ENCODE measurements at regions not wholly inside any gene's neighbourhood (a gene's known extent, or its start where the extent isn't known, plus 50 kb on each side); places are given as distances from the start of the nearest gene placed in this dataset.
A peak's percentile ranks its signal among the peaks of the same experiment; 100 is the strongest.

GRCh38 chr14:89621009-89621421, 204.0 kb upstream of the FOXN3 start:
- Histone ChIP-seq H2AFZ (ENCODE audit: low read depth) (no peak overlapping the region), H3K79me2 (ENCODE audit: insufficient read depth, low read depth) (no peaks in the 10 kb centered on the region), H3K27ac (no peak overlapping the region), H3K4me2 (no peak overlapping the region), H3K36me3 (ENCODE audit: insufficient read depth) (no peaks in the 10 kb centered on the region), H3K4me1 (ENCODE audit: low read depth, poor library complexity, severe bottlenecking) (peaks cover 25% of the 10 kb centered on the region), H3K27me3 (ENCODE audit: insufficient read depth, low read depth) (no peaks in the 10 kb centered on the region), H3K4me3 (IDR thresholded peaks at IDR 0.05; ENCODE audit: insufficient read depth, low read depth, low read length) (no peak overlapping the region), H4K20me1 (ENCODE audit: insufficient read depth) (no peaks in the 10 kb centered on the region), H3K9ac (no peak overlapping the region)
- no peak for TF ChIP-seq CTCF (conservative IDR thresholded peaks at IDR 0.05; ENCODE audit: low read depth, low read length)

DNA sequence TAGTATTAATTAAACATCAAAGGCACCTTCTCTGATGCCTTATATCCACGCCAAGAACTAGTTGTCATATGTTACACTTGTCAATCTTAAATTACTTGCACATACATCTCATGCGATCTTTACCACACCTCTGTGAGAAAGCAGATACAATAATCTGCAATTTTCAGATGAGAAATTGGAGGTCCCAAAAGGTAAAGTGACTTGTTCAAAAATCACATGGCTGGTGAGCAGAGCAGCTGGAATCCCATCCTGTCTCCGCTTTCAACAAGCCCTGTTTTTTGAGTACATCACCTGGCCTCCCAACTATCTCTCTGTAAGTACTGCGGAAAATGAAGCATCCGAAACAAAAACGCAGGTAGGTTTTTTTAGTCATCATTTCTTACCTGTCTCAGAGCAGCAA, 203.4 kb upstream of the FOXN3 start:
- peaks cover 25% of the 10 kb centered on the region for H3K4me1 ChIP-seq (ENCODE audit: low read depth, poor library complexity, severe bottlenecking)
- H2AFZ ChIP-seq (ENCODE audit: low read depth): no peak overlapping the region
- H3K4me2 ChIP-seq: no peak overlapping the region; the same call in 1 of the 2 replicates
- H3K4me3 ChIP-seq (IDR thresholded peaks at IDR 0.05; ENCODE audit: insufficient read depth, low read depth, low read length): no peak overlapping the region
- no peak for TF ChIP-seq CTCF (conservative IDR thresholded peaks at IDR 0.05; ENCODE audit: low read depth, low read length)
- no peaks in the 10 kb centered on the region for H3K36me3 ChIP-seq (ENCODE audit: insufficient read depth)
- no peaks in the 10 kb centered on the region for H4K20me1 ChIP-seq (ENCODE audit: insufficient read depth)
- H3K27me3 ChIP-seq (ENCODE audit: insufficient read depth, low read depth): no peaks in the 10 kb centered on the region
- no peak overlapping the region for H3K9ac ChIP-seq
- no peak overlapping the region for H3K27ac ChIP-seq
- H3K79me2 ChIP-seq (ENCODE audit: insufficient read depth, low read depth): no peaks in the 10 kb centered on the region

- H3K79me2 ChIP-seq (ENCODE audit: insufficient read depth, low read depth): no peaks in the 10 kb centered on the region
- H3K36me3 ChIP-seq (ENCODE audit: insufficient read depth): no peaks in the 10 kb centered on the region
- peaks cover 25% of the 10 kb centered on the region for H3K4me1 ChIP-seq (ENCODE audit: low read depth, poor library complexity, severe bottlenecking)
- no peaks in the 10 kb centered on the region for H4K20me1 ChIP-seq (ENCODE audit: insufficient read depth)
- peak overlapping the region; percentile 78 for H2AFZ ChIP-seq (ENCODE audit: low read depth)
- H3K4me3 ChIP-seq (IDR thresholded peaks at IDR 0.05; ENCODE audit: insufficient read depth, low read depth, low read length): no peak overlapping the region
- H3K4me2 ChIP-seq: peak overlapping the region; percentile 64
- peak overlapping the region; percentile 69 for H3K27ac ChIP-seq
- TF ChIP-seq CTCF (conservative IDR thresholded peaks at IDR 0.05; ENCODE audit: low read depth, low read length): no peak
- H3K9ac ChIP-seq: peak overlapping the region; percentile 83; the same call in 1 of the 2 replicates
- no peaks in the 10 kb centered on the region for H3K27me3 ChIP-seq (ENCODE audit: insufficient read depth, low read depth)
Measured at GRCh38 chr14:89619596-89619995, 202.6 kb upstream of the FOXN3 start.

DNA sequence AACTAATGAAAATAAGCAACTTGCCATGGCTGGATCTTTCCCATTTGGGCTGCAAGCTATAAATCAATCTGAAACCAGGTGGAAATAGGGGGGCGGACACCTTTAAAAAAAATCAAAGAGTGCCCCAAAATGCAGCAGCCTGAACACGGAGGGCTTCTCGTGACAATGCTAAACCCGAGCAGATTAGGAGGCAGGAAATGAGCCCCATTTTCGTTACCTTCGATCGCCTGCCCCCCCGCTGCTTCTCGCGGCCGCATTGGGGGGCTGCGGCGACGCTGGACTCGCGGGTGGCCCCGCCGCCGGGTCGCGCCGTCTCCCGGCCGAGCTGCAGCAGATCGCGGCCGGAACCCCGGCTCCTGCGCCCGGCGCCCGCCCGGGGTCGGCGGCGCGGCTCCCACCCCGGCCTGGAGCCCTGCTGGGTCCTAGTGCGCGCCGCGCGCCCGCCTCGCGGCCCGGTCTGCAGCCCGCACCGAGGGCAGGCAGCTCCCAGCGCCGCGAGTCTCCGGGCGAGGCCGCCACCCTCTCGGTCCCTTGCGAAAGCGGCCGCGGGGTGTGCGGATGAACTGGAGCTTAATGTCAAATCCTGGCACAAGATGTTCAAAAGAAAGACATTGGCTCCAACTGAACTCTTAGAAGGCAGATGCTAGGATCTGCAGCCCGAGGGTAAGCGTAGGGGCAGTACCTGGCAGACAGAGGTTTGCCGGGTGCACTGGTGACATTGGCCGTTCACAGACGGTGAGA, 201.9 kb upstream of the FOXN3 start:
- Histone ChIP-seq H3K4me1 (ENCODE audit: low read depth, poor library complexity, severe bottlenecking) (peaks cover 25% of the 10 kb centered on the region), H3K79me2 (ENCODE audit: insufficient read depth, low read depth) (no peaks in the 10 kb centered on the region), H3K4me3 (IDR thresholded peaks at IDR 0.05; ENCODE audit: insufficient read depth, low read depth, low read length) (no peak overlapping the region), H3K36me3 (ENCODE audit: insufficient read depth) (no peaks in the 10 kb centered on the region), H2AFZ (ENCODE audit: low read depth) (peak overlapping the region; percentile 78), H3K9ac (peak overlapping the region; percentile 83), H3K4me2 (peak overlapping the region; percentile 89), H3K27ac (peak overlapping the region; percentile 69), H4K20me1 (ENCODE audit: insufficient read depth) (no peaks in the 10 kb centered on the region), H3K27me3 (ENCODE audit: insufficient read depth, low read depth) (no peaks in the 10 kb centered on the region)
- no peak for TF ChIP-seq CTCF (conservative IDR thresholded peaks at IDR 0.05; ENCODE audit: low read depth, low read length)
